GM19328 (cell line): ENCODE measurements at regions not wholly inside any gene's neighbourhood (a gene's known extent, or its start where the extent isn't known, plus 50 kb on each side); places are given as distances from the start of the nearest gene placed in this dataset.

Source experiments
- ATAC-seq: cut with Tn5 transposase; IDR thresholded peaks from one replicate; pipeline ENCODE4 v1.9.1; 2021; ENCODE audit warnings: mild to moderate bottlenecking, moderate library complexity; ENCODE audit not compliant: unreplicated experiment

- ATAC-seq, result no peak
These were observed 113.6 kb upstream of the EEA1 start for GRCh38 chr12:93042684-93043083.

GRCh38 chr12:93043192-93043876, 114.2 kb upstream of the EEA1 start:
- no peak for ATAC-seq

GRCh38 chr12:93043877-93044209, 114.7 kb upstream of the EEA1 start:
- ATAC-seq, result no peak

DNA sequence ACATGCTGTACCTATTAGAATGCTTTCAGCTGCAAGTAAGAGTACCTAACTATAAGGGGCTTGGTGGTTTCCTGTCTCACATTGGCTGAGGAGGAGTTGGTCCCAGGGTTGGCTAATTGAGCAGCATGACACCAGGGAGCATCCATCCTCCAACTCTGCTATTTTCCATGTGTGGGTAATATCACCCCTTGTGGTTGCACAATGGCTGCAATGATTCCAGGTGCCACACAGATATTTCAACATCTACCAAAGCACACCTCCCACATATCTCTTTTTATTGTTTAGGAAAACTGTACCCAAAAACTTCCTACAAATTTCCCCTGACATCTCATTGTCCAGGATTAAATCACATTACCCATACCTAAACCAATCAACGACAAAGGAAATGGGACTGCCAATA, 118.0 kb upstream of the EEA1 start:
- no peak for ATAC-seq

- ATAC-seq, result no peak
These were observed 119.6 kb upstream of the EEA1 start for GRCh38 chr12:93048656-93049055.

DNA sequence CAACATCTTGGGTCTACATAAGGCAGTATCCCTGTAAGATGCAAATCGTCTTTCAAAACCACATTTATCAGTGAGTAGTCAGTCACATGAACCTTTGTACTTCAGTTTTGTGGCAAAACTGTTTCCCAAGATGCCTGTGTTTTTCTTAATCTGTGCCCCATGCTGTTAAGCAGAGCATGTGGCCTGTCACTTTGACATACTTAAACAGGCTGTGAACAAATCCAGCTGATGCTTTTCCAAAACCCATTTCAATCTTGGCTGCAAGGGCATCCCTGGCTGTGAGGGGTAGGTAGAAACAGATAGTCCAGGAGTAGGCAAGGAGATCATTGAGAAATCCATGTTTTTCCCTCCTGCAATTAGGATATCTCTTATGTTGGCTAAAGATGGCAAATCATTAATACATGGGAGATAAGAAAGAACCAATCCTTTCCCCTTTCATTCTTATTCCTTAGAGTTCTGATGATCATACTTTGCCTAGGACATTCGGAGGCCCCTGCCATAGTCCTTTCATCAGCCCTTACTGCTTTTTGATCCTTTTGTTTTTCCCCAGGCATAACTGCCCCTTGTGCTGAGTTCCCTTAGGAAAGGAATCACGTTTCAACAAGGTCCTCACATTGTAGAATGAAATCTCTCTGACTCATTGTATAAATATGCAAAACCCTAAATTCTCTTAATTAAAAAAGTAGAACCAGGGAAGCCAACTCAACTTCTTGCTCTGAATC, 121.1 kb upstream of the EEA1 start:
- ATAC-seq, result no peak

DNA sequence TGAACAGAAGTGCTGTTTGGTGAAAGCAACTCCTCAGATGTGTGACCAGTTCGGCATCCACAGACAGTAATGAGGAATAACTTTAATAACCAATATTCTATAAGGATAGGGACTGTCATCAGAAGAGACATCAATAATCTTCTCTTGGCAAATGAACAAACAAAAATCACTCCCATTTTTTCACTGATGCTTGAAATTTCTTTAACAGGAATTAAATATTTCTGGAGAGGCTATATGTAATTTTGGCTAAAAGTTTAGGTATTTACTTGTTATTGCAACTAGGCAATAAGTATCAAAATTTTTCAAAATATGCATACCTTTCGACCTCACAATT, 121.6 kb upstream of the EEA1 start:
- no peak for ATAC-seq

GRCh38 chr12:93054021-93054420, 124.9 kb upstream of the EEA1 start:
- no peak for ATAC-seq

- no peak for ATAC-seq
These were observed 126.1 kb upstream of the EEA1 start for GRCh38 chr12:93055221-93055620.

- ATAC-seq, result no peak
These were observed 128.0 kb upstream of the EEA1 start for GRCh38 chr12:93056971-93057535.

DNA sequence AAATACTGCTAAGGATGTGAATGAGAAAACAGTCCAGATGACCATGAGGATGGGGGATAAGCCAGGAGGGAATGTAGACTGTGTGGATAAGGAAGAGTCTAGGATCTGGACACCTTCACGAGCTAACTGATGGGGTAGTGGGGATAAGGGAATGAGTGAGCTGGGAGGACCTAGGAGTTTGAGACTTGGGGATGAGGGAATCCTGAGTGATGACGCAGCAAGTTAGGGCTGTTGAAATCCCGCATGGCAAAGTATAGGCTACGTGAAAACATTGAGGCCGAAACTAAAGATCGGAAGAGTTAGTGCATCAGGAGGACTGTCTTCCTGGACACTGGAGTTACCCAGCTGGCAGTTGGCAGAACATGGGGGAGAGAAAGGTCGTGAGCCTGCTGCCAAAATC, 129.2 kb upstream of the EEA1 start:
- no peak for ATAC-seq

GRCh38 chr12:93059288-93059687, 130.2 kb upstream of the EEA1 start:
- ATAC-seq, result no peak

GRCh38 chr12:93059925-93060665, 131.0 kb upstream of the EEA1 start:
- ATAC-seq, result peak; percentile 95

DNA sequence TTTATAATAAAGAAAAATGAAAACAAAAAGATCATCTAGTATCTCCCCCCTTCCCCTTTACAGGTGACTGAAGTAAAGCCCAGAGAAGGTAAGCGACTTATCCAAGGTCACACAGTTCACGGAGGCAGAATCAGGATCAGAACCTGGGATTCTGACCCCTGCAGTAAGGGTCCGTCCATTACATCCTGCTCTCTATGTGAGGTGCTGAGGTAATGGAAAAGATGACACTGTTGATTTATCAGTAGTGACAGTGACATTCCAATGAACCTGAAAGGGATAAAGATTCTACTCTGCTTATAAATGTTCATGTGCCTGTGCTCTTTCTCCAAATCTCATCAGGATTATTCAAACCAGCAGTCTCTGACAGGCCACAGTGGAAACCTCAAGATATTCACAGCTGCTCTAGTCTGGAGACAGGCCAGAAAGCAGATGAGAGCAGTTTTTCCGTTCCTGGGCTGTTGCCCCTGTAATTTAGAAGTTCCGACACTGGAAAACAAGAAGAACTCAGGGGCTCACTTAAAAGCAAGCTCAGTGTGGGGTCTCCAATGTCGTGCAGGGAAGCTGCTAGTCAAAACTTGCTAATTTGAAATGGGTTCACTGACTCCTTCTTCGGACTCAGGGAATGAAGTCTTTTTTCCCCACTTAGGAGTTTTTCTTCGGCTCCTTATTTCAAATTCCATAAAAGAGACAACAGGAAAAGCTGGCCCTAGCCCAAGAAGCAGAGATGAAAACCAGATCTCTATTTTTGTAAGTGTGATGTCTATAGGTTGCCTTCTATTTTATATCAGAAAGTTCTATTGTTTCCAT, 131.8 kb upstream of the EEA1 start:
- peak; percentile 15 for ATAC-seq

GRCh38 chr12:93061473-93062419, 132.7 kb upstream of the EEA1 start:
- no peak for ATAC-seq

GRCh38 chr12:93065896-93066295, 136.8 kb upstream of the EEA1 start:
- no peak for ATAC-seq

- ATAC-seq, result no peak
These were observed 143.2 kb upstream of the EEA1 start for GRCh38 chr12:93072340-93072739.

DNA sequence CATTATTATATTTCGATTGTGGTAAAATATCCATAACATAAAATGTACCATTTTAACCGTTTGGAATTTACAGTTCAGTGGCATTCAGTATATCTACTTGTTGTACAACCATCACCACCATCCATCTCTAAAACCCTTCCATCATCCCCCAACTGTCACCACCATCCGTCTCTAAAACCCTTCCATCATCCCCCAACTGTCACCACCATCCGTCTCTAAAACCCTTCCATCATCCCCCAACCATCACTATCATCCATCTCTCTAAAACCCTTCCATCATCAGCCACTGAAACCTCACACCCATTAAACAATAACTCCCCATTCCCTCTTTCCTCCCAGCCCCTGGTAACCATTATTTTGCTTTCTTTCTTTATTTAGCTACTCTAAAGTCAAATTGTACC, 144.2 kb upstream of the EEA1 start:
- no peak for ATAC-seq

DNA sequence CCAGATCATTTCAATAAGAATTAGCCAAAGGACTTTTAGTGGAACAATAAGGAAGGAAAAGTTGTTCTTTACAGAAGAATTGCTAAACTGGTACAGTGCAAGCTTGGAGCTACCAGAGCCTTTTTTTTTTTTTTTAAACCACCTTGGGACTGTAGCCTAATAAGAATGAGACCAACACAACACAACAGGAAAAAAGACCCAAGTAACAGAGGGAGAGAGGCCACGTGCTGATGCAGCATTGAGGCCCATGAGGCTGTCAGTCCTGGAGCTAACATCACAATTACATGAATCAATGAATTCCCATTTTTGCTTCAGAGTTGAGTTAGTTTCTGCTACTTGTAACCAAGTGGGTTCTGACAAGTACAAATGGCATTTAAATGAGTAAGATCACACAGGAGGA, 149.0 kb upstream of the EEA1 start:
- ATAC-seq, result no peak

- ATAC-seq, result no peak
These were observed 149.5 kb upstream of the EEA1 start for GRCh38 chr12:93078577-93078976.
